SK-N-SH (cell line): ENCODE measurements at regions not wholly inside any gene's neighbourhood (a gene's known extent, or its start where the extent isn't known, plus 50 kb on each side); places are given as distances from the start of the nearest gene placed in this dataset.

Experiments used
- CTCF ChIA-PET: fragments of 300-600, 350-600 bp; formaldehyde crosslinking; extraction: SDS; loops from one replicate; lab custom pipeline; 2021; lab: Yijun Ruan, JAX
- POLR2A ChIA-PET: fragments of 350-600 bp; sonication (Branson Sonifier 250); formaldehyde crosslinking; extraction: SDS; loops from one replicate; lab custom pipeline; 2020; ENCODE audit warnings: antibody characterized with exemption, inconsistent platforms; lab: Yijun Ruan, JAX
- DNase-seq: peaks from one replicate; pipeline ENCODE4 v3.0.0; 2012
- H2AFZ ChIP-seq: fragments of 200-600 bp; sonication (generic); 2 replicates; pipeline ENCODE4 v1.8.1; 2016; ENCODE audit warnings: antibody characterized with exemption, mild to moderate bottlenecking, low read depth
- H3F3A ChIP-seq: fragments of 200-600 bp; sonication (generic); replicated peaks from 2 replicates; pipeline ENCODE3; 2016; ENCODE audit warnings: antibody characterized with exemption, mild to moderate bottlenecking; ENCODE audit not compliant: insufficient read depth
- H3K27ac ChIP-seq, 2 experiments: fragments of 200-500 bp in 1 of 2; fragments of 200-600 bp in 1 of 2; sonication (Bioruptor generic) in 1 of 2; sonication (generic), shearing (Covaris generic) in 1 of 2; 2 replicates each; pipeline versions ENCODE4 v1.5.1 to v1.6.1; 2014 to 2016; ENCODE audit warnings: low read depth in 2 of 2, inconsistent platforms in 1 of 2, low read length in 1 of 2, mild to moderate bottlenecking in 1 of 2, mixed read lengths in 1 of 2
- H3K27me3 ChIP-seq: fragments of 200-600 bp; sonication (generic), shearing (Covaris generic); 2 replicates; pipeline ENCODE4 v1.6.1; 2016; ENCODE audit warnings: mixed run types; ENCODE audit not compliant: insufficient read depth
- H3K36me3 ChIP-seq, 2 experiments: fragments of 200-500 bp in 1 of 2; fragments of 200-600 bp in 1 of 2; sonication (Bioruptor generic) in 1 of 2; sonication (generic) in 1 of 2; replicated peaks in 1 of 2; 2 replicates each; pipeline versions ENCODE3 to v1.5.1; 2014 to 2016; ENCODE audit warnings: low read length in 1 of 2, mild to moderate bottlenecking in 1 of 2; ENCODE audit not compliant: insufficient read depth in 2 of 2, control insufficient read depth in 1 of 2
- H3K4me1 ChIP-seq, 2 experiments: fragments of 200-500 bp in 1 of 2; fragments of 200-600 bp in 1 of 2; sonication (Bioruptor generic) in 1 of 2; sonication (generic), shearing (Covaris generic) in 1 of 2; 2 replicates each; pipeline versions ENCODE4 v1.5.1 to v1.6.1; 2014 to 2016; ENCODE audit warnings: low read depth in 1 of 2, low read length in 1 of 2, mixed run types in 1 of 2; ENCODE audit not compliant: insufficient read depth in 2 of 2, control insufficient read depth in 1 of 2
- H3K4me2 ChIP-seq: fragments of 200-600 bp; sonication (generic), shearing (Covaris generic); 2 replicates; pipeline ENCODE4 v1.6.1; 2017; ENCODE audit warnings: mixed run types
- H3K4me3 ChIP-seq, 2 experiments: fragments of 200-500 bp in 1 of 2; fragments of 200-600 bp in 1 of 2; sonication (Bioruptor generic) in 1 of 2; sonication (generic), shearing (Covaris generic) in 1 of 2; 2 replicates each; pipeline versions ENCODE4 v1.5.1 to v1.8.1; 2014 to 2016; ENCODE audit warnings: low read depth in 2 of 2, inconsistent platforms in 1 of 2, low read length in 1 of 2, mild to moderate bottlenecking in 1 of 2, mixed read lengths in 1 of 2, moderate library complexity in 1 of 2
- H3K79me2 ChIP-seq: fragments of 200-600 bp; sonication (generic); 2 replicates; pipeline ENCODE4 v1.8.1; 2017; ENCODE audit warnings: mild to moderate bottlenecking; ENCODE audit not compliant: insufficient read depth
- H3K9ac ChIP-seq: fragments of 200-600 bp; sonication (generic); 2 replicates; pipeline ENCODE4 v1.6.1; 2017; ENCODE audit warnings: mixed run types
- H3K9me2 ChIP-seq: fragments of 200-600 bp; sonication (generic); 2 replicates; pipeline ENCODE4 v1.6.1; 2017; ENCODE audit warnings: mixed run types
- H3K9me3 ChIP-seq: fragments of 200-600 bp; sonication (generic); 2 replicates; pipeline ENCODE4 v1.6.1; 2017; ENCODE audit warnings: mixed run types, mild to moderate bottlenecking, moderate library complexity
- H4K20me1 ChIP-seq: fragments of 200-600 bp; sonication (generic); 2 replicates; pipeline ENCODE4 v1.6.1; 2017; ENCODE audit warnings: mild to moderate bottlenecking, mixed run types; ENCODE audit not compliant: insufficient read depth
- CHD2 ChIP-seq: fragments of 150-350 bp; IDR thresholded peaks from 2 replicates; pipeline ENCODE4 v1.6.1; 2018; ENCODE audit warnings: low read length; ENCODE audit not compliant: partially characterized antibody
- CTCF ChIP-seq: fragments of 200-600 bp; sonication (generic); IDR thresholded peaks from 2 replicates; pipeline ENCODE4 v1.6.1; 2017; ENCODE audit warnings: antibody characterized with exemption, mild to moderate bottlenecking, moderate library complexity
- EP300 ChIP-seq, 2 experiments: IDR thresholded peaks; 2 replicates each; pipeline versions ENCODE4 v1.4.0 to v1.6.1; 2012; ENCODE audit warnings: borderline replicate concordance in 1 of 2, low read depth in 1 of 2, low read length in 1 of 2
- FOSL2 ChIP-seq: IDR thresholded peaks from 2 replicates; pipeline ENCODE4 v1.4.0; 2012; ENCODE audit warnings: low read depth, mild to moderate bottlenecking, moderate library complexity, borderline replicate concordance
- FOXM1 ChIP-seq: IDR thresholded peaks from 2 replicates; pipeline ENCODE4 v1.4.0; 2012; ENCODE audit warnings: low read depth, mild to moderate bottlenecking
- GABPA ChIP-seq: IDR thresholded peaks from 2 replicates; pipeline ENCODE4 v1.4.0; 2012; ENCODE audit warnings: low read depth, mild to moderate bottlenecking
- GATA2 ChIP-seq: sonication (generic); formaldehyde crosslinking; IDR thresholded peaks from 2 replicates; pipeline ENCODE4 v1.5.0; 2020; ENCODE audit warnings: mild to moderate bottlenecking, missing genetic modification reagents
- MAX ChIP-seq: IDR thresholded peaks from 2 replicates; pipeline ENCODE4 v1.4.0; 2012; ENCODE audit warnings: low read depth
- MEF2A ChIP-seq: IDR thresholded peaks from 2 replicates; pipeline ENCODE4 v1.4.0; 2012; ENCODE audit warnings: low read depth, borderline replicate concordance
- MXI1 ChIP-seq: IDR thresholded peaks from 2 replicates; pipeline ENCODE4 v1.6.1; 2012; ENCODE audit warnings: mild to moderate bottlenecking, low read depth, low read length, improper control_type of control experiment
- PBX3 ChIP-seq: IDR thresholded peaks from 2 replicates; pipeline ENCODE4; 2012
- RAD21 ChIP-seq: IDR thresholded peaks from 2 replicates; pipeline ENCODE4 v1.6.1; 2012; ENCODE audit warnings: mild to moderate bottlenecking, low read length
- SIN3A ChIP-seq: IDR thresholded peaks from 2 replicates; pipeline ENCODE4 v1.6.1; 2012; ENCODE audit warnings: low read depth, mild to moderate bottlenecking, low read length, moderate library complexity, borderline replicate concordance
- SMC3 ChIP-seq: IDR thresholded peaks from 2 replicates; pipeline ENCODE4 v1.6.1; 2012; ENCODE audit warnings: low read depth, low read length, improper control_type of control experiment
- TEAD4 ChIP-seq: IDR thresholded peaks from 2 replicates; pipeline ENCODE4 v1.4.0; 2012; ENCODE audit warnings: mild to moderate bottlenecking, borderline replicate concordance; ENCODE audit not compliant: insufficient read depth
- USF2 ChIP-seq: fragments of 150-350 bp; IDR thresholded peaks from 2 replicates; pipeline ENCODE4 v1.6.1; 2017; ENCODE audit warnings: antibody characterized with exemption, low read length, low read depth, borderline replicate concordance
- YY1 ChIP-seq: IDR thresholded peaks from 2 replicates; pipeline ENCODE4 v1.4.0; 2012; ENCODE audit warnings: low read depth, mild to moderate bottlenecking
- WGBS: methylation state at CpG from one replicate; pipeline ENCODE4 v1.1.6; 2017; ENCODE audit warnings: low lambda C conversion rate; 5-methylcytosine and 5-hydroxymethylcytosine counted together
- TF ChIP-seq, protein P1 (sequence below): fragments of 150-350 bp; IDR thresholded peaks from 2 replicates; pipeline ENCODE4 v1.6.1; 2016; ENCODE audit warnings: mild to moderate bottlenecking, low read depth, low read length
- TF ChIP-seq, protein P2 (sequence below): IDR thresholded peaks from 2 replicates; pipeline ENCODE4 v1.4.0; 2012; ENCODE audit warnings: low read depth, borderline replicate concordance

GRCh38 chr15:66939451-66940023 is 125.9 kb upstream of the SMAD3 start:
- 100% methylated on average over 8 of the region's 8 CpGs for WGBS
- H3K4me1 ChIP-seq: peaks cover 0 to 10% of the 10 kb centered on the region in 2 experiments; a peak in 1 of 4 replicates
- no peak overlapping the region for H3K9ac ChIP-seq
- no peak overlapping the region for H3K4me3 ChIP-seq
- no peak overlapping the region for H3K27ac ChIP-seq
- no peaks in the 10 kb centered on the region for H3K27me3 ChIP-seq
- H2AFZ ChIP-seq: no peak overlapping the region
- H3K79me2 ChIP-seq: no peaks in the 10 kb centered on the region
- H3K9me3 ChIP-seq: no peaks in the 10 kb centered on the region
- TF ChIP-seq MEF2A (no peak), USF2 (no peak), SMC3 (no peak), TEAD4 (no peak), GATA2 (no peak), CTCF (no peak), MXI1 (no peak), SIN3A (no peak), RAD21 (no peak), FOXM1 (no peak), CHD2 (no peak), YY1 (no peak), EP300 (IDR thresholded peaks at IDR 0.05; ENCODE audit: borderline replicate concordance in 1 of 2, low read depth in 1 of 2, low read length in 1 of 2) (no peak), FOSL2 (no peak), MAX (no peak), GABPA (no peak), PBX3 (no peak)
- TF ChIP-seq, protein P1, sequence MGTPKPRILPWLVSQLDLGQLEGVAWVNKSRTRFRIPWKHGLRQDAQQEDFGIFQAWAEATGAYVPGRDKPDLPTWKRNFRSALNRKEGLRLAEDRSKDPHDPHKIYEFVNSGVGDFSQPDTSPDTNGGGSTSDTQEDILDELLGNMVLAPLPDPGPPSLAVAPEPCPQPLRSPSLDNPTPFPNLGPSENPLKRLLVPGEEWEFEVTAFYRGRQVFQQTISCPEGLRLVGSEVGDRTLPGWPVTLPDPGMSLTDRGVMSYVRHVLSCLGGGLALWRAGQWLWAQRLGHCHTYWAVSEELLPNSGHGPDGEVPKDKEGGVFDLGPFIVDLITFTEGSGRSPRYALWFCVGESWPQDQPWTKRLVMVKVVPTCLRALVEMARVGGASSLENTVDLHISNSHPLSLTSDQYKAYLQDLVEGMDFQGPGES: no peak
- TF ChIP-seq, protein P2, sequence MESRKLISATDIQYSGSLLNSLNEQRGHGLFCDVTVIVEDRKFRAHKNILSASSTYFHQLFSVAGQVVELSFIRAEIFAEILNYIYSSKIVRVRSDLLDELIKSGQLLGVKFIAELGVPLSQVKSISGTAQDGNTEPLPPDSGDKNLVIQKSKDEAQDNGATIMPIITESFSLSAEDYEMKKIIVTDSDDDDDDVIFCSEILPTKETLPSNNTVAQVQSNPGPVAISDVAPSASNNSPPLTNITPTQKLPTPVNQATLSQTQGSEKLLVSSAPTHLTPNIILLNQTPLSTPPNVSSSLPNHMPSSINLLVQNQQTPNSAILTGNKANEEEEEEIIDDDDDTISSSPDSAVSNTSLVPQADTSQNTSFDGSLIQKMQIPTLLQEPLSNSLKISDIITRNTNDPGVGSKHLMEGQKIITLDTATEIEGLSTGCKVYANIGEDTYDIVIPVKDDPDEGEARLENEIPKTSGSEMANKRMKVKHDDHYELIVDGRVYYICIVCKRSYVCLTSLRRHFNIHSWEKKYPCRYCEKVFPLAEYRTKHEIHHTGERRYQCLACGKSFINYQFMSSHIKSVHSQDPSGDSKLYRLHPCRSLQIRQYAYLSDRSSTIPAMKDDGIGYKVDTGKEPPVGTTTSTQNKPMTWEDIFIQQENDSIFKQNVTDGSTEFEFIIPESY: no peak
- TF ChIP-seq, all 33 proteins: peak for 0
- no peak for DNase-seq
- CTCF ChIA-PET: interaction anchor here (1.0 to 1.4 kb wide), 2 partner anchors 364 to 494 kb away, joined by 3 read pairs; no protein-coding TSS in a partner anchor
- Histone ChIP-seq H3K9me2 (no peaks in the 10 kb centered on the region), H4K20me1 (no peaks in the 10 kb centered on the region), H3K36me3 (no peaks in the 10 kb centered on the region), H3F3A (peaks cover 5% of the 10 kb centered on the region), H3K4me2 (no peak overlapping the region)
- POLR2A ChIA-PET: no interaction called here
